ENCODE measurements at regions not wholly inside any gene's neighbourhood (a gene's known extent, or its start where the extent isn't known, plus 50 kb on each side); places are given as distances from the start of the nearest gene placed in this dataset.

DNA sequence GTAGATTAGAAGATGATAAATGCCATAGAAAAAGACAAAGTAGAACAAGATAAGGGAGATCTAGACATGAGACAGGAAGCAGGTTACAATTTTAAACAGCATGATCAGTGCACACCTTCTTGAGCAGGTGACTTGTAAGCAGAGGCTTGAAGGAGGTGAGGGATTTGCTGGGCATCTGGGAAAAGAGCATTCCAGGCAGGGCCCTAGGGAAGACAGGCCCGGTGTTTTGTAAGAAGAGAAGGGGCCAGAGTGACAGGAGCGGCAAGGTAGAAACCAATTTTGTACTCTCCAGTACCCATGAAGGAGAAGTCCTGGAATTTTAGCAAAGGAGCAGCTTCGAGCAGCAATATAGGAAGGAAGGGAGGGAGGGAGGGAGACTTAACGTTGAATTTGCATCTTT lies 296.5 kb downstream of the MZT1 start:
- no peak for TF ChIP-seq POLR2A (IDR thresholded peaks at IDR 0.05)
- TF ChIP-seq, protein P1, sequence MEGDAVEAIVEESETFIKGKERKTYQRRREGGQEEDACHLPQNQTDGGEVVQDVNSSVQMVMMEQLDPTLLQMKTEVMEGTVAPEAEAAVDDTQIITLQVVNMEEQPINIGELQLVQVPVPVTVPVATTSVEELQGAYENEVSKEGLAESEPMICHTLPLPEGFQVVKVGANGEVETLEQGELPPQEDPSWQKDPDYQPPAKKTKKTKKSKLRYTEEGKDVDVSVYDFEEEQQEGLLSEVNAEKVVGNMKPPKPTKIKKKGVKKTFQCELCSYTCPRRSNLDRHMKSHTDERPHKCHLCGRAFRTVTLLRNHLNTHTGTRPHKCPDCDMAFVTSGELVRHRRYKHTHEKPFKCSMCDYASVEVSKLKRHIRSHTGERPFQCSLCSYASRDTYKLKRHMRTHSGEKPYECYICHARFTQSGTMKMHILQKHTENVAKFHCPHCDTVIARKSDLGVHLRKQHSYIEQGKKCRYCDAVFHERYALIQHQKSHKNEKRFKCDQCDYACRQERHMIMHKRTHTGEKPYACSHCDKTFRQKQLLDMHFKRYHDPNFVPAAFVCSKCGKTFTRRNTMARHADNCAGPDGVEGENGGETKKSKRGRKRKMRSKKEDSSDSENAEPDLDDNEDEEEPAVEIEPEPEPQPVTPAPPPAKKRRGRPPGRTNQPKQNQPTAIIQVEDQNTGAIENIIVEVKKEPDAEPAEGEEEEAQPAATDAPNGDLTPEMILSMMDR (IDR thresholded peaks at IDR 0.05), result no peak

All from adrenal gland (tissue), 5 donors.